HEK293 (cell line): ENCODE measurements at regions not wholly inside any gene's neighbourhood (a gene's known extent, or its start where the extent isn't known, plus 50 kb on each side); places are given as distances from the start of the nearest gene placed in this dataset.

Experiments used
- BCL11A ChIP-seq: fragments of 450-650 bp; formaldehyde crosslinking; IDR thresholded peaks from 2 replicates; pipeline ENCODE4 v1.5.1; 2016; ENCODE audit warnings: low read depth, missing biosample characterization, missing genetic modification characterization
- BCL11B ChIP-seq: fragments of 450-650 bp; formaldehyde crosslinking; IDR thresholded peaks from 2 replicates; pipeline ENCODE4 v1.5.1; 2016; ENCODE audit warnings: low read depth, missing biosample characterization, missing genetic modification characterization
- KLF10 ChIP-seq: fragments of 450-650 bp; IDR thresholded peaks from 2 replicates; pipeline ENCODE4 v1.5.1; 2018; ENCODE audit warnings: missing biosample characterization, mild to moderate bottlenecking, missing genetic modification characterization
- MEIS1 ChIP-seq: sonication (generic); formaldehyde crosslinking; IDR thresholded peaks from 2 replicates; pipeline ENCODE4 v1.8.1; 2022; ENCODE audit warnings: missing genetic modification reagents, mild to moderate bottlenecking, borderline replicate concordance
- OSR2 ChIP-seq: fragments of 450-650 bp; formaldehyde crosslinking; IDR thresholded peaks from 2 replicates; pipeline ENCODE4 v1.5.1; 2016; ENCODE audit warnings: missing biosample characterization, missing genetic modification characterization
- PRDM1 ChIP-seq: fragments of 450-650 bp; formaldehyde crosslinking; IDR thresholded peaks from 2 replicates; pipeline ENCODE4; 2016; ENCODE audit warnings: missing biosample characterization, missing genetic modification characterization
- REPIN1 ChIP-seq: fragments of 450-650 bp; formaldehyde crosslinking; IDR thresholded peaks from 2 replicates; pipeline ENCODE4 v1.5.1; 2017; ENCODE audit warnings: missing biosample characterization, missing genetic modification characterization, low read depth
- SP3 ChIP-seq: fragments of 450-650 bp; formaldehyde crosslinking; IDR thresholded peaks from 2 replicates; pipeline ENCODE4 v1.5.1; 2016; ENCODE audit warnings: missing biosample characterization, missing genetic modification characterization
- TCF7L2 ChIP-seq: IDR thresholded peaks from 2 replicates; pipeline ENCODE4 v1.6.1; 2011; ENCODE audit warnings: low read depth, mild to moderate bottlenecking, inconsistent platforms, low read length, moderate library complexity, borderline replicate concordance
- YY2 ChIP-seq: fragments of 450-650 bp; formaldehyde crosslinking; IDR thresholded peaks from 2 replicates; pipeline ENCODE4 v1.5.1; 2016; ENCODE audit warnings: missing biosample characterization, missing genetic modification characterization
- ZBTB48 ChIP-seq: fragments of 450-650 bp; formaldehyde crosslinking; IDR thresholded peaks from 2 replicates; pipeline ENCODE4 v1.5.1; 2016; ENCODE audit warnings: missing biosample characterization, missing genetic modification characterization
- ZBTB7A ChIP-seq: fragments of 450-650 bp; formaldehyde crosslinking; IDR thresholded peaks from 2 replicates; pipeline ENCODE4 v1.5.1; 2016; ENCODE audit warnings: low read depth, missing biosample characterization, missing genetic modification characterization
- ZFP37 ChIP-seq: fragments of 450-650 bp; formaldehyde crosslinking; IDR thresholded peaks from 2 replicates; pipeline ENCODE4 v1.5.1; 2016; ENCODE audit warnings: missing biosample characterization, missing genetic modification characterization
- ZFP69B ChIP-seq: fragments of 450-650 bp; formaldehyde crosslinking; IDR thresholded peaks from 2 replicates; pipeline ENCODE4 v1.5.1; 2016; ENCODE audit warnings: missing biosample characterization, missing genetic modification characterization
- ZNF121 ChIP-seq: fragments of 450-650 bp; formaldehyde crosslinking; IDR thresholded peaks from 2 replicates; pipeline ENCODE4 v1.5.1; 2016; ENCODE audit warnings: missing biosample characterization, missing genetic modification characterization
- ZNF16 ChIP-seq: fragments of 450-650 bp; formaldehyde crosslinking; IDR thresholded peaks from 2 replicates; pipeline ENCODE4 v1.5.1; 2016; ENCODE audit warnings: low read depth, missing biosample characterization, missing genetic modification characterization
- ZNF169 ChIP-seq: fragments of 450-650 bp; formaldehyde crosslinking; IDR thresholded peaks from 2 replicates; pipeline ENCODE4 v1.5.1; 2016; ENCODE audit warnings: missing biosample characterization, missing genetic modification characterization
- ZNF174 ChIP-seq: fragments of 450-650 bp; formaldehyde crosslinking; IDR thresholded peaks from 2 replicates; pipeline ENCODE4 v1.5.0; 2017; ENCODE audit warnings: missing biosample characterization, mild to moderate bottlenecking, missing genetic modification characterization
- ZNF175 ChIP-seq: fragments of 450-650 bp; formaldehyde crosslinking; IDR thresholded peaks from 2 replicates; pipeline ENCODE4 v1.5.1; 2016; ENCODE audit warnings: missing biosample characterization, missing genetic modification characterization
- ZNF248 ChIP-seq: fragments of 450-650 bp; formaldehyde crosslinking; IDR thresholded peaks from 2 replicates; pipeline ENCODE4 v1.5.1; 2017; ENCODE audit warnings: missing biosample characterization, missing genetic modification characterization
- ZNF350 ChIP-seq: fragments of 450-650 bp; formaldehyde crosslinking; IDR thresholded peaks from 2 replicates; pipeline ENCODE4 v1.5.0; 2017; ENCODE audit warnings: missing biosample characterization, mild to moderate bottlenecking, missing genetic modification characterization
- ZNF521 ChIP-seq: fragments of 450-650 bp; formaldehyde crosslinking; IDR thresholded peaks from 2 replicates; pipeline ENCODE4 v1.5.1; 2017; ENCODE audit warnings: missing biosample characterization, mild to moderate bottlenecking, missing genetic modification characterization
- ZNF529 ChIP-seq: fragments of 450-650 bp; formaldehyde crosslinking; IDR thresholded peaks from 2 replicates; pipeline ENCODE4 v1.5.1; 2017; ENCODE audit warnings: missing genetic modification characterization, missing biosample characterization; ENCODE audit not compliant: insufficient replicate concordance
- ZNF560 ChIP-seq: fragments of 450-650 bp; formaldehyde crosslinking; IDR thresholded peaks from 2 replicates; pipeline ENCODE4 v1.5.1; 2017; ENCODE audit warnings: missing biosample characterization, missing genetic modification characterization, borderline replicate concordance
- ZNF670 ChIP-seq: fragments of 450-650 bp; formaldehyde crosslinking; IDR thresholded peaks from 2 replicates; pipeline ENCODE4 v1.5.1; 2016; ENCODE audit warnings: missing biosample characterization, missing genetic modification characterization, low read depth
- ZNF701 ChIP-seq: fragments of 450-650 bp; formaldehyde crosslinking; IDR thresholded peaks from 2 replicates; pipeline ENCODE4 v1.5.1; 2016; ENCODE audit warnings: missing biosample characterization, missing genetic modification characterization
- ZNF768 ChIP-seq: fragments of 450-650 bp; formaldehyde crosslinking; IDR thresholded peaks from 2 replicates; pipeline ENCODE4 v1.5.1; 2018; ENCODE audit warnings: missing biosample characterization, mild to moderate bottlenecking, missing genetic modification characterization
- ZSCAN30 ChIP-seq: fragments of 450-650 bp; IDR thresholded peaks from 2 replicates; pipeline ENCODE4 v1.5.1; 2018; ENCODE audit warnings: missing biosample characterization, mild to moderate bottlenecking, missing genetic modification characterization, moderate library complexity
- TF ChIP-seq, protein P1 (sequence below): fragments of 450-650 bp; formaldehyde crosslinking; IDR thresholded peaks from 2 replicates; pipeline ENCODE4 v1.5.1; 2016; ENCODE audit warnings: missing biosample characterization, missing genetic modification characterization
- TF ChIP-seq, protein P2 (sequence below): fragments of 450-650 bp; formaldehyde crosslinking; IDR thresholded peaks from 2 replicates; pipeline ENCODE4 v1.5.1; 2016; ENCODE audit warnings: missing biosample characterization, missing genetic modification characterization
- TF ChIP-seq, protein P3 (sequence below): fragments of 450-650 bp; formaldehyde crosslinking; IDR thresholded peaks from 2 replicates; pipeline ENCODE4 v1.5.1; 2016; ENCODE audit warnings: missing biosample characterization, missing genetic modification characterization
- TF ChIP-seq, protein P4 (sequence below): fragments of 450-650 bp; formaldehyde crosslinking; IDR thresholded peaks from 2 replicates; pipeline ENCODE4 v1.5.1; 2016; ENCODE audit warnings: missing biosample characterization, missing genetic modification characterization, borderline replicate concordance

DNA sequence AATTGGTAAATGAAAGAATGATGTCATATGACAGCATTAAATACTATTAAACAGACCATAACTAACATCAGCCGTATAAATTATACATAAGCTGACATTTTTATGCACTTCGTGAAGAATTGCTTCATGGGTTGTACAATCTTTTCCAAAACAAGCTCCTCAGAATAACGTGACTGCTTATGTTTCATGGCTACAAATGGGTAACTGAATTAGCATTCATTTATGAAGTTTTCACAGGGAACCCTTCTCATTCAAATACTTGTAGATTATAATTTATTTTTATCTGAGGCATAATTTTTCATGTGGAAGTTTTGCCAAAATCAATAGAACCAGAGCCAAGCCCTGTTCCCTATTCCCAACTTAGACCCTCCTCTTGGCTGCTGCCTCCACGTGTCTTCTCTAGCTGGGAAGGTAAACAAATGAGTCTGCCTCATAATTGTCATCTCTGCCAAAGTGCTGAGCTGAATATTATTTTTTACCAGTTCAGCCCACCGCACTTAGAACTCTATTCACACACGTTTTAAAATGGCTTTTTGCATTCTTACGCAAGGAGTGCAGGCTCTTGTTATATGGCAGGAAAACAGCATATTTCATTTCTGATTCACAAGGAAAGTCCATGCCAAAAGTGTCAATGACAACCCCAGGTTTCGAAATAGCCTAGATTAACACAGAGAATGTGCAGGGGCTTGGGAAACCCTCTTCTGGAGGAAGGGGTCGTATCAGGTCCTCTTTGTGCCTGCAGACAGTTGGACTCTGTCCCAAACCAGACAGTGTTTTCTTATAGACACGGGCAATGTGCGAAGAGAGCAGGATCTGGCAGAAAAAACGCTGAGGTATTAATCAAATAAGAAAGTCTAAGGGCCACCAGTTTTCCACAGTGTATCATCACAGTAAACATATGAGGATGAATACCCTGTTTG is 370.7 kb upstream of the MGMT start (continued):
- no peak for TF ChIP-seq REPIN1 (tag by site-specific recombination)
- TF ChIP-seq, protein P1, sequence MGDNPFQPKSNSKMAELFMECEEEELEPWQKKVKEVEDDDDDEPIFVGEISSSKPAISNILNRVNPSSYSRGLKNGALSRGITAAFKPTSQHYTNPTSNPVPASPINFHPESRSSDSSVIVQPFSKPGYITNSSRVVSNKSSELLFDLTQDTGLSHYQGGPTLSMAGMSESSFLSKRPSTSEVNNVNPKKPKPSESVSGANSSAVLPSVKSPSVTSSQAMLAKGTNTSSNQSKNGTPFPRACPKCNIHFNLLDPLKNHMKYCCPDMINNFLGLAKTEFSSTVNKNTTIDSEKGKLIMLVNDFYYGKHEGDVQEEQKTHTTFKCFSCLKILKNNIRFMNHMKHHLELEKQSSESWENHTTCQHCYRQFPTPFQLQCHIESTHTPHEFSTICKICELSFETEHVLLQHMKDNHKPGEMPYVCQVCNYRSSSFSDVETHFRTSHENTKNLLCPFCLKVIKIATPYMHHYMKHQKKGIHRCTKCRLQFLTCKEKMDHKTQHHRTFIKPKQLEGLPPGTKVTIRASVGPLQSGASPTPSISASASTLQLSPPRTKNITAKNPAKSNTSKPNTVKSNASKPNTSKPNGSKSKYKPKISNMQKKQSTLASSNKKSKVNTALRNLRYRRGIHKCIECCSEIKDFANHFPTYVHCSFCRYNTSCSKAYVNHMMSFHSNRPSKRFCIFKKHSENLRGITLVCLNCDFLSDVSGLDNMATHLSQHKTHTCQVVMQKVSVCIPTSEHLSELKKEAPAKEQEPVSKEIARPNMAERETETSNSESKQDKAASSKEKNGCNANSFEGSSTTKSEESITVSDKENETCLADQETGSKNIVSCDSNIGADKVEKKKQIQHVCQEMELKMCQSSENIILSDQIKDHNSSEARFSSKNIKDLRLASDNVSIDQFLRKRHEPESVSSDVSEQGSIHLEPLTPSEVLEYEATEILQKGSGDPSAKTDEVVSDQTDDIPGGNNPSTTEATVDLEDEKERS (tag by site-specific recombination), result no peak
- no peak for TF ChIP-seq ZNF701 (tag by site-specific recombination)
- TF ChIP-seq ZNF248 (tag by site-specific recombination), result no peak
- TF ChIP-seq ZNF529 (tag by site-specific recombination), result no peak
- no peak for TF ChIP-seq ZNF560 (tag by site-specific recombination)
- 0 out of 2 replicates have a peak, but pooled peaks have one; percentile 11 for TF ChIP-seq SP3 (tag by site-specific recombination)
- TF ChIP-seq TCF7L2, result no peak
- TF ChIP-seq ZNF768 (tag by site-specific recombination), result no peak
- TF ChIP-seq ZNF16 (tag by site-specific recombination), result no peak
- no peak for TF ChIP-seq PRDM1 (tag by site-specific recombination)
- no peak for TF ChIP-seq ZNF521
- no peak for TF ChIP-seq ZNF169 (tag by site-specific recombination)
- TF ChIP-seq ZNF121 (tag by site-specific recombination), result no peak
- peak; percentile 60 for TF ChIP-seq KLF10 (tag by site-specific recombination)
- TF ChIP-seq ZNF350 (tag by site-specific recombination), result no peak
- TF ChIP-seq YY2 (tag by site-specific recombination), result no peak
- TF ChIP-seq, protein P2, sequence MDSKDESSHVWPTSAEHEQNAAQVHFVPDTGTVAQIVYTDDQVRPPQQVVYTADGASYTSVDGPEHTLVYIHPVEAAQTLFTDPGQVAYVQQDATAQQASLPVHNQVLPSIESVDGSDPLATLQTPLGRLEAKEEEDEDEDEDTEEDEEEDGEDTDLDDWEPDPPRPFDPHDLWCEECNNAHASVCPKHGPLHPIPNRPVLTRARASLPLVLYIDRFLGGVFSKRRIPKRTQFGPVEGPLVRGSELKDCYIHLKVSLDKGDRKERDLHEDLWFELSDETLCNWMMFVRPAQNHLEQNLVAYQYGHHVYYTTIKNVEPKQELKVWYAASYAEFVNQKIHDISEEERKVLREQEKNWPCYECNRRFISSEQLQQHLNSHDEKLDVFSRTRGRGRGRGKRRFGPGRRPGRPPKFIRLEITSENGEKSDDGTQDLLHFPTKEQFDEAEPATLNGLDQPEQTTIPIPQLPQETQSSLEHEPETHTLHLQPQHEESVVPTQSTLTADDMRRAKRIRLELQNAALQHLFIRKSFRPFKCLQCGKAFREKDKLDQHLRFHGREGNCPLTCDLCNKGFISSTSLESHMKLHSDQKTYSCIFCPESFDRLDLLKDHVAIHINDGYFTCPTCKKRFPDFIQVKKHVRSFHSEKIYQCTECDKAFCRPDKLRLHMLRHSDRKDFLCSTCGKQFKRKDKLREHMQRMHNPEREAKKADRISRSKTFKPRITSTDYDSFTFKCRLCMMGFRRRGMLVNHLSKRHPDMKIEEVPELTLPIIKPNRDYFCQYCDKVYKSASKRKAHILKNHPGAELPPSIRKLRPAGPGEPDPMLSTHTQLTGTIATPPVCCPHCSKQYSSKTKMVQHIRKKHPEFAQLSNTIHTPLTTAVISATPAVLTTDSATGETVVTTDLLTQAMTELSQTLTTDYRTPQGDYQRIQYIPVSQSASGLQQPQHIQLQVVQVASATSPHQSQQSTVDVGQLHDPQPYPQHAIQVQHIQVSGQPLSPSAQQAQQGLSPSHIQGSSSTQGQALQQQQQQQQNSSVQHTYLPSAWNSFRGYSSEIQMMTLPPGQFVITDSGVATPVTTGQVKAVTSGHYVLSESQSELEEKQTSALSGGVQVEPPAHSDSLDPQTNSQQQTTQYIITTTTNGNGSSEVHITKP (tag by site-specific recombination), result peak; percentile 67; the same call in 1 of the 2 replicates
- no peak for TF ChIP-seq ZNF175 (tag by site-specific recombination)
- TF ChIP-seq ZBTB7A (tag by site-specific recombination), result no peak
- no peak for TF ChIP-seq MEIS1 (CRISPR knock-in tag)
- TF ChIP-seq ZFP69B (tag by site-specific recombination), result no peak
- TF ChIP-seq ZBTB48 (tag by site-specific recombination), result no peak
- TF ChIP-seq, protein P3, sequence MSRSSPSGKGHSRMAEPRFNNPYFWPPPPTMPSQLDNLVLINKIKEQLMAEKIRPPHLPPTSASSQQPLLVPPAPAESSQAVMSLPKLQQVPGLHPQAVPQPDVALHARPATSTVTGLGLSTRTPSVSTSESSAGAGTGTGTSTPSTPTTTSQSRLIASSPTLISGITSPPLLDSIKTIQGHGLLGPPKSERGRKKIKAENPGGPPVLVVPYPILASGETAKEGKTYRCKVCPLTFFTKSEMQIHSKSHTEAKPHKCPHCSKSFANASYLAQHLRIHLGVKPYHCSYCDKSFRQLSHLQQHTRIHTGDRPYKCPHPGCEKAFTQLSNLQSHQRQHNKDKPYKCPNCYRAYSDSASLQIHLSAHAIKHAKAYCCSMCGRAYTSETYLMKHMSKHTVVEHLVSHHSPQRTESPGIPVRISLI (tag by site-specific recombination), result no peak
- TF ChIP-seq ZNF670, result no peak
- peak; percentile 80; the same call in 1 of the 2 replicates for TF ChIP-seq BCL11A (tag by site-specific recombination)
- no peak for TF ChIP-seq ZFP37
- TF ChIP-seq ZSCAN30, result 0 out of 2 replicates have a peak, but pooled peaks have one; percentile 27
- TF ChIP-seq BCL11B (tag by site-specific recombination), result no peak
- peak; percentile 50 for TF ChIP-seq OSR2 (tag by site-specific recombination)
- TF ChIP-seq, protein P4, sequence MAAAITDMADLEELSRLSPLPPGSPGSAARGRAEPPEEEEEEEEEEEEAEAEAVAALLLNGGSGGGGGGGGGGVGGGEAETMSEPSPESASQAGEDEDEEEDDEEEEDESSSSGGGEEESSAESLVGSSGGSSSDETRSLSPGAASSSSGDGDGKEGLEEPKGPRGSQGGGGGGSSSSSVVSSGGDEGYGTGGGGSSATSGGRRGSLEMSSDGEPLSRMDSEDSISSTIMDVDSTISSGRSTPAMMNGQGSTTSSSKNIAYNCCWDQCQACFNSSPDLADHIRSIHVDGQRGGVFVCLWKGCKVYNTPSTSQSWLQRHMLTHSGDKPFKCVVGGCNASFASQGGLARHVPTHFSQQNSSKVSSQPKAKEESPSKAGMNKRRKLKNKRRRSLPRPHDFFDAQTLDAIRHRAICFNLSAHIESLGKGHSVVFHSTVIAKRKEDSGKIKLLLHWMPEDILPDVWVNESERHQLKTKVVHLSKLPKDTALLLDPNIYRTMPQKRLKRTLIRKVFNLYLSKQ, result no peak
- no peak for TF ChIP-seq ZNF174 (tag by site-specific recombination)
